Stomach (tissue), 8 donors: ENCODE measurements at regions not wholly inside any gene's neighbourhood (a gene's known extent, or its start where the extent isn't known, plus 50 kb on each side); places are given as distances from the start of the nearest gene placed in this dataset.

ENCODE experiments used
- DNase-seq, 2 donors: peaks; one replicate each; pipeline versions ENCODE4 v3.0.0 to v3.0.0-alpha.2; 2013 to 2019
- H3K27ac ChIP-seq, 5 donors: fragments of 200-600 bp in 4 of 5; sonication (generic) in 4 of 5; one replicate each; pipeline ENCODE4 v1.5.1; 2013 to 2019; ENCODE audit warnings: mild to moderate bottlenecking in 1 of 5, moderate library complexity in 1 of 5
- H3K27me3 ChIP-seq, 3 donors: fragments of 200-600 bp; sonication (generic); one replicate each; pipeline ENCODE4 v1.5.1; 2017 to 2019; ENCODE audit warnings: mixed run types in 1 of 3
- H3K36me3 ChIP-seq, 4 donors: fragments of 200-600 bp; sonication (generic); 1 replicate in 3 of 4; 2 replicates in 1 of 4; pipeline ENCODE4 v1.5.1; 2016 to 2019
- H3K4me1 ChIP-seq, 4 donors: fragments of 200-600 bp; sonication (generic); one replicate each; pipeline ENCODE4 v1.5.1; 2016 to 2019
- H3K4me3 ChIP-seq, 4 donors: fragments of 200-600 bp; sonication (generic) in 3 of 4; one replicate each; pipeline ENCODE4 v1.5.1; 2016 to 2019; ENCODE audit warnings: mild to moderate bottlenecking in 1 of 4
- H3K9me3 ChIP-seq, 4 donors: fragments of 200-600 bp; sonication (generic); one replicate each; pipeline ENCODE4 v1.5.1; 2016 to 2019
- CTCF ChIP-seq, 7 experiments: fragments of 450-650 bp in 4 of 7; fragments of 200-600 bp in 3 of 7; sonication (generic) in 3 of 7; IDR thresholded peaks; one replicate each; pipeline ENCODE4 v1.5.1; 2016 to 2019; ENCODE audit warnings: antibody characterized with exemption in 7 of 7, control low read depth in 2 of 7, mild to moderate bottlenecking in 1 of 7
- EP300 ChIP-seq: sonication (generic); formaldehyde crosslinking; IDR thresholded peaks from one replicate; pipeline ENCODE4 v1.6.1; 2017; ENCODE audit warnings: antibody characterized with exemption
- POLR2A ChIP-seq, 4 donors: fragments of 450-650 bp; IDR thresholded peaks; one replicate each; pipeline ENCODE4 v1.6.1; 2016; ENCODE audit warnings: antibody characterized with exemption in 4 of 4, control low read depth in 2 of 4, mild to moderate bottlenecking in 1 of 4, moderate library complexity in 1 of 4
- POLR2AphosphoS5 ChIP-seq, 3 donors: sonication (generic); formaldehyde crosslinking; IDR thresholded peaks; one replicate each; pipeline ENCODE4 v1.6.1; 2016; ENCODE audit warnings: antibody characterized with exemption in 3 of 3
- WGBS, 5 donors: extraction: QIAGEN DNeasy Blood & Tissue Kit in 3 of 5; methylation state at CpG; one replicate each; pipeline versions ENCODE4 v1.1.5 to v1.1.7; 2013 to 2018; 5-methylcytosine and 5-hydroxymethylcytosine counted together
- intact Hi-C: fragments of 100-400 bp; cut with DNase I; formaldehyde crosslinking; loops from one replicate; pipeline ENCODE4 v1.15.1; 2023; ENCODE audit warnings: low total_unique reads
- donor health status: healthy with polysubstance abuse.
- donor health status: Bipolar disorder and iron deficiency.
- donor health status: healthy.

GRCh38 chr14:103223818-103224352 lies 100.6 kb downstream of the TNFAIP2 start:
- DNase-seq, result no peak
- intact Hi-C loops, result no loop called here
- Histone ChIP-seq H3K4me1 (peaks cover 0 to 16% (median 11%) of the 10 kb centered on the region in 4 donors), H3K9me3 (no peaks in the 10 kb centered on the region), H3K27me3 (peaks cover 0 to 79% (median 21%) of the 10 kb centered on the region in 3 donors), H3K27ac (no peak overlapping the region), H3K4me3 (no peak overlapping the region), H3K36me3 (no peaks in the 10 kb centered on the region)
- TF ChIP-seq POLR2A (IDR thresholded peaks at IDR 0.05), result no peak
- no peak for TF ChIP-seq POLR2AphosphoS5 (IDR thresholded peaks at IDR 0.05)
- no peak for TF ChIP-seq EP300
- no peak for TF ChIP-seq CTCF (IDR thresholded peaks at IDR 0.05)
- WGBS, 5 donors, result 93 to 96% (median 94%) methylated on average over 11 to 15 of the region's 15 CpGs

- Histone ChIP-seq H3K27ac (peak overlapping the region in 2 of 5 donors; percentile 25 to 26), H3K9me3 (no peaks in the 10 kb centered on the region), H3K36me3 (no peaks in the 10 kb centered on the region), H3K4me1 (peaks cover 0 to 15% (median 10%) of the 10 kb centered on the region in 4 donors), H3K27me3 (peaks cover 0 to 84% (median 20%) of the 10 kb centered on the region in 3 donors), H3K4me3 (no peak overlapping the region)
- 68 to 72% (median 69%) methylated on average over 14 of the region's 14 CpGs for WGBS, 5 donors
- DNase-seq, result no peak
- TF ChIP-seq POLR2A (IDR thresholded peaks at IDR 0.05), result no peak
- no peak for TF ChIP-seq EP300
- no peak for TF ChIP-seq POLR2AphosphoS5 (IDR thresholded peaks at IDR 0.05)
- TF ChIP-seq CTCF (IDR thresholded peaks at IDR 0.05), result no peak
- intact Hi-C loops, result no loop called here
Measured at GRCh38 chr14:103225062-103225461, 101.8 kb downstream of the TNFAIP2 start.

GRCh38 chr14:103225476-103225875 lies 102.2 kb downstream of the TNFAIP2 start:
- Histone ChIP-seq H3K27ac (peak overlapping the region in 2 of 5 donors; percentile 25 to 26), H3K4me1 (peaks cover 0 to 11% (median 7%) of the 10 kb centered on the region in 4 donors), H3K9me3 (no peaks in the 10 kb centered on the region), H3K27me3 (peaks cover 0 to 80% (median 16%) of the 10 kb centered on the region in 3 donors), H3K36me3 (no peaks in the 10 kb centered on the region), H3K4me3 (no peak overlapping the region)
- no peak for DNase-seq
- 41 to 60% (median 45%) methylated on average over 13 of the region's 13 CpGs for WGBS, 5 donors
- TF ChIP-seq EP300, result no peak
- no peak for TF ChIP-seq POLR2A (IDR thresholded peaks at IDR 0.05)
- no peak for TF ChIP-seq CTCF (IDR thresholded peaks at IDR 0.05)
- TF ChIP-seq POLR2AphosphoS5 (IDR thresholded peaks at IDR 0.05), result no peak
- intact Hi-C loops, result no loop called here

- WGBS, 5 donors, result 81 to 94% (median 87%) methylated on average over 12 to 21 of the region's 21 CpGs
- TF ChIP-seq POLR2A (IDR thresholded peaks at IDR 0.05) (no peak), CTCF (IDR thresholded peaks at IDR 0.05) (no peak), EP300 (no peak), POLR2AphosphoS5 (IDR thresholded peaks at IDR 0.05) (no peak)
- H3K27ac ChIP-seq, result no peak overlapping the region
- peaks cover 0 to 5% (median 0%) of the 10 kb centered on the region in 4 donors for H3K4me1 ChIP-seq
- no peaks in the 10 kb centered on the region for H3K9me3 ChIP-seq
- H3K27me3 ChIP-seq, result peaks cover 0 to 63% (median 0%) of the 10 kb centered on the region in 3 donors
- no peaks in the 10 kb centered on the region for H3K36me3 ChIP-seq
- intact Hi-C loops, result no loop called here
- no peak for DNase-seq
- H3K4me3 ChIP-seq, result no peak overlapping the region
Measured at GRCh38 chr14:103227094-103227768, 104.0 kb downstream of the TNFAIP2 start.
